ENCODE measurements at regions not wholly inside any gene's neighbourhood (a gene's known extent, or its start where the extent isn't known, plus 50 kb on each side); places are given as distances from the start of the nearest gene placed in this dataset.
"Not testable (repeated sequence)": the region's sequence is repeated elsewhere in the genome, so short reads cannot be mapped to it uniquely, and the experiment has no call there.

DNA sequence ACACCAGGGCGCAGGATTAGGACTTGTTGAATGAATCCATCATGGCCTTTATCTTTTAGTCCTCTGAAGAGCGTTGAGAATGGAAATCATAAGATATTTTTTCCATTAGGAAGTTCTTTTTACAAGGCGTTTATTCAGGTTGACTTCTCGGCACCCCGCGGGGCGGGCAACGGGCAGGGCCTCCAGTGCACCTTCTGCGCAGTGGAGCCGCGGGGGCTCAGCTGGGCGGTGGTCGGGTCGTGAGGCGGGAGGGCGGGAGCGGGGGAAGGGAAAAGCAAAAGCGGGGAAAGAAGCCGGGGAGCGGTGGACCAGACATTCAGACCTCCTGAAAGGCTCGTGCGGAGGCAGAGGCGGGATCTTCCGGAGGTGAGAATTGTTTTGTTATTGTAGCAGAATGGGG is 258.3 kb upstream of the NOTCH2NLA start:
- TF ChIP-seq, protein P1, sequence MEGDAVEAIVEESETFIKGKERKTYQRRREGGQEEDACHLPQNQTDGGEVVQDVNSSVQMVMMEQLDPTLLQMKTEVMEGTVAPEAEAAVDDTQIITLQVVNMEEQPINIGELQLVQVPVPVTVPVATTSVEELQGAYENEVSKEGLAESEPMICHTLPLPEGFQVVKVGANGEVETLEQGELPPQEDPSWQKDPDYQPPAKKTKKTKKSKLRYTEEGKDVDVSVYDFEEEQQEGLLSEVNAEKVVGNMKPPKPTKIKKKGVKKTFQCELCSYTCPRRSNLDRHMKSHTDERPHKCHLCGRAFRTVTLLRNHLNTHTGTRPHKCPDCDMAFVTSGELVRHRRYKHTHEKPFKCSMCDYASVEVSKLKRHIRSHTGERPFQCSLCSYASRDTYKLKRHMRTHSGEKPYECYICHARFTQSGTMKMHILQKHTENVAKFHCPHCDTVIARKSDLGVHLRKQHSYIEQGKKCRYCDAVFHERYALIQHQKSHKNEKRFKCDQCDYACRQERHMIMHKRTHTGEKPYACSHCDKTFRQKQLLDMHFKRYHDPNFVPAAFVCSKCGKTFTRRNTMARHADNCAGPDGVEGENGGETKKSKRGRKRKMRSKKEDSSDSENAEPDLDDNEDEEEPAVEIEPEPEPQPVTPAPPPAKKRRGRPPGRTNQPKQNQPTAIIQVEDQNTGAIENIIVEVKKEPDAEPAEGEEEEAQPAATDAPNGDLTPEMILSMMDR (IDR thresholded peaks at IDR 0.05; ENCODE audit: insufficient read depth, low read length, poor library complexity, severe bottlenecking), result not testable (repeated sequence)
- not testable (repeated sequence) for TF ChIP-seq EZH2phosphoT487 (conservative IDR thresholded peaks at IDR 0.05; ENCODE audit: low read length)

Data from SU-DHL-6 (cell line).